Left cardiac atrium (tissue), 4 donors: ENCODE measurements at regions not wholly inside any gene's neighbourhood (a gene's known extent, or its start where the extent isn't known, plus 50 kb on each side); places are given as distances from the start of the nearest gene placed in this dataset.

ENCODE experiments used
- ATAC-seq, 2 donors: fragments of 200-7000 bp; cut with Tn5 transposase; one replicate each; pipeline ENCODE4 v1.9.1; 2020; ENCODE audit warnings: mild to moderate bottlenecking in 2 of 2, moderate library complexity in 2 of 2
- DNase-seq: peaks from one replicate; pipeline ENCODE4 v3.0.0-alpha.2; 2020
- intact Hi-C, 2 donors: fragments of 100-400 bp; cut with DNase I; formaldehyde crosslinking; loops; one replicate each; pipeline versions ENCODE4 v1.14.1 to v1.15.1; 2022 to 2023
- donor health status: DM: no; HTN: yes; CAD: no.
- donor health status: DM: no; HTN: yes; CAD: no; lungs with severe emphysema.
- donor health status: DM: yes; HTN: yes; CAD: no.
- donor health status: Dilated cardiomyopathy.

- no peak for ATAC-seq
- no peak for DNase-seq
- intact Hi-C loops = no loop called here
Observed at GRCh38 chr12:39240587-39240986, 202.3 kb downstream of the KIF21A start.

GRCh38 chr12:39239490-39240486, 203.1 kb downstream of the KIF21A start:
- ATAC-seq = no peak
- intact Hi-C loops = no loop called here

GRCh38 chr12:39237004-39237403, 205.9 kb downstream of the KIF21A start:
- ATAC-seq = peak in 1 of 2 donors; percentile 76
- intact Hi-C loops = no loop called here
- DNase-seq = no peak

More at GRCh38 chr12:39239490-39240486, 203.1 kb downstream of the KIF21A start:
- DNase-seq = no peak

- ATAC-seq (no peak), DNase-seq (no peak)
- intact Hi-C loops = no loop called here
Observed at GRCh38 chr12:39235990-39236767, 206.7 kb downstream of the KIF21A start.

GRCh38 chr12:39230086-39230485, 212.8 kb downstream of the KIF21A start:
- ATAC-seq (no peak), DNase-seq (no peak)
- intact Hi-C loops = no loop called here

- DNase-seq = no peak
- intact Hi-C loops = no loop called here
- no peak for ATAC-seq
Observed at GRCh38 chr12:39227218-39227617, 215.7 kb downstream of the KIF21A start.

- ATAC-seq = peak in 1 of 2 donors; percentile 89
- no peak for DNase-seq
- intact Hi-C loops = no loop called here
Observed at GRCh38 chr12:39224971-39225370, 217.9 kb downstream of the KIF21A start.

GRCh38 chr12:39205969-39206368, 237.0 kb downstream of the KIF21A start:
- intact Hi-C loops = no loop called here
- ATAC-seq (no peak), DNase-seq (no peak)

GRCh38 chr12:39199351-39199750, 243.6 kb downstream of the KIF21A start:
- ATAC-seq (no peak), DNase-seq (no peak)
- intact Hi-C loops = no loop called here

GRCh38 chr12:39188689-39189088, 254.2 kb downstream of the KIF21A start:
- intact Hi-C loops = no loop called here
- no peak for DNase-seq
- no peak for ATAC-seq

GRCh38 chr12:39186744-39187143, 256.2 kb downstream of the KIF21A start:
- intact Hi-C loops = no loop called here
- ATAC-seq (no peak), DNase-seq (no peak)

GRCh38 chr12:39178837-39179236, 264.1 kb downstream of the KIF21A start:
- intact Hi-C loops = no loop called here
- DNase-seq (no peak), ATAC-seq (no peak)

- DNase-seq (no peak), ATAC-seq (no peak)
- intact Hi-C loops = no loop called here
Observed at GRCh38 chr12:39176356-39176755, 266.6 kb downstream of the KIF21A start.

GRCh38 chr12:39173726-39174125, 268.3 kb upstream of the CPNE8 start:
- ATAC-seq = peak in 1 of 2 donors; percentile 42
- intact Hi-C loops = no loop called here
- no peak for DNase-seq

- DNase-seq (no peak), ATAC-seq (no peak)
- intact Hi-C loops = no loop called here
Observed at GRCh38 chr12:39165338-39165737, 259.9 kb upstream of the CPNE8 start.

- intact Hi-C loops = no loop called here
- no peak for ATAC-seq
- DNase-seq = no peak
Observed at GRCh38 chr12:39161465-39162085, 256.2 kb upstream of the CPNE8 start.

- intact Hi-C loops = no loop called here
- ATAC-seq = peak; percentile 73 to 86
- DNase-seq = peak; percentile 60
Observed at GRCh38 chr12:39157696-39158342, 252.4 kb upstream of the CPNE8 start.

- ATAC-seq (peak; percentile 96), DNase-seq (peak; percentile 71)
- intact Hi-C loops = loop anchor here (2.0 to 10.0 kb wide), 2 partner anchors 127 to 129 kb away; no protein-coding TSS in a partner anchor
Observed at GRCh38 chr12:39145175-39145999, 240.0 kb upstream of the CPNE8 start.
